ENCODE measurements at regions not wholly inside any gene's neighbourhood (a gene's known extent, or its start where the extent isn't known, plus 50 kb on each side); places are given as distances from the start of the nearest gene placed in this dataset.

DNA sequence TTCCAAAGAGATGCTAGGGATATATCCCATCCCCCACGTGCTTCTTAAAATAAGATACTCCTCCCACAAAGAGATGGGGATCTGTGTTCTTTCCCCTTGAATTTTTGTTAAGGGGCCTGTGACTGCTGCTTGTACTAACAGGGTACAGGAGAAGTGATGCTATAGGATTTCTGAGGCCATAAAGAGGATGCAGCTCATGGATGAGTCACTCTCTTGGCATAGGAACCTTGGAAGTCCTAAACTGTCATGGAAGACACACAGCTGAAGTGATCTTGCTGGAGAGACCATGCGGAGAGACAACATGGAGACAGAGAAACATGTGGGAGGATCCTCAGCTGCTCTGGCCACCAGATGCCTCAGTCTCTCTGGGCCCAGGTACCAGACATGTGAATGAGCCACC, 157.2 kb downstream of the S1PR1 start:
- Histone ChIP-seq H3K4me1 (no peaks in the 10 kb centered on the region), H3K27ac (no peak overlapping the region), H3K9me3 (no peaks in the 10 kb centered on the region), H3K4me3 (no peak overlapping the region), H3K36me3 (no peaks in the 10 kb centered on the region), H3K27me3 (ENCODE audit: low read depth) (no peaks in the 10 kb centered on the region)
- no peak for DNase-seq
- no peak for ATAC-seq
- intact Hi-C loops (cut with DNase I) = no loop called here
- no peak for TF ChIP-seq CTCF (IDR thresholded peaks at IDR 0.05)

DNA sequence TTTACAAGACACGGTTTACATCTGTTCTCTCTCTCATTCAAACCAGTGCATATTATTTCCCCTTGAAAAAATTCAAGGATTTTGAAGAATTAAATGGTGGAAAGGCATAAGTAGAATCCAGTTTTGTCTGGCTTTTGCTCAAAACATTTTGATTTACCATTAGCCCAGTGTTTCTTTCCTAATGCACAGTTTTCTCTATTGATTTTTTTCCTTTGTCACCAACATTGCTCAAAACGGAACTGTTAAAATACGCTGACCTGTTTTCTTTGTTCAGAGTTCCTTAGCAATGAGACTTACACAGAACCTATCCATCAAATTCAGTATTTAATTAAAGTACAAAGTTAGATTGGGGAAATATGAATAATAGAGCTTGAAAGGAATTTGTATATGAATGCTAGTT, 162.4 kb downstream of the S1PR1 start:
- intact Hi-C loops (cut with DNase I) = no loop called here
- Histone ChIP-seq H3K4me3 (no peak overlapping the region), H3K27me3 (ENCODE audit: low read depth) (no peaks in the 10 kb centered on the region), H3K36me3 (no peaks in the 10 kb centered on the region), H3K27ac (no peak overlapping the region), H3K4me1 (no peaks in the 10 kb centered on the region), H3K9me3 (no peaks in the 10 kb centered on the region)
- DNase-seq = no peak
- ATAC-seq = no peak
- TF ChIP-seq CTCF (IDR thresholded peaks at IDR 0.05) = no peak

- ATAC-seq (no peak), DNase-seq (no peak)
- intact Hi-C loops (cut with DNase I) = no loop called here
- H3K36me3 ChIP-seq = no peaks in the 10 kb centered on the region
- H3K9me3 ChIP-seq = no peaks in the 10 kb centered on the region
- H3K4me3 ChIP-seq = no peak overlapping the region
- H3K27ac ChIP-seq = no peak overlapping the region
- no peaks in the 10 kb centered on the region for H3K4me1 ChIP-seq
- no peaks in the 10 kb centered on the region for H3K27me3 ChIP-seq (ENCODE audit: low read depth)
- TF ChIP-seq CTCF (IDR thresholded peaks at IDR 0.05) = no peak
These were observed 169.5 kb downstream of the S1PR1 start for GRCh38 chr1:101406271-101406670.

GRCh38 chr1:101406681-101407080, 169.9 kb downstream of the S1PR1 start:
- ATAC-seq (no peak), DNase-seq (no peak)
- no peaks in the 10 kb centered on the region for H3K27me3 ChIP-seq (ENCODE audit: low read depth)
- no peak for TF ChIP-seq CTCF (IDR thresholded peaks at IDR 0.05)
- intact Hi-C loops (cut with DNase I) = no loop called here
- H3K4me1 ChIP-seq = no peaks in the 10 kb centered on the region
- H3K4me3 ChIP-seq = no peak overlapping the region
- no peaks in the 10 kb centered on the region for H3K9me3 ChIP-seq
- no peaks in the 10 kb centered on the region for H3K36me3 ChIP-seq
- H3K27ac ChIP-seq = no peak overlapping the region

DNA sequence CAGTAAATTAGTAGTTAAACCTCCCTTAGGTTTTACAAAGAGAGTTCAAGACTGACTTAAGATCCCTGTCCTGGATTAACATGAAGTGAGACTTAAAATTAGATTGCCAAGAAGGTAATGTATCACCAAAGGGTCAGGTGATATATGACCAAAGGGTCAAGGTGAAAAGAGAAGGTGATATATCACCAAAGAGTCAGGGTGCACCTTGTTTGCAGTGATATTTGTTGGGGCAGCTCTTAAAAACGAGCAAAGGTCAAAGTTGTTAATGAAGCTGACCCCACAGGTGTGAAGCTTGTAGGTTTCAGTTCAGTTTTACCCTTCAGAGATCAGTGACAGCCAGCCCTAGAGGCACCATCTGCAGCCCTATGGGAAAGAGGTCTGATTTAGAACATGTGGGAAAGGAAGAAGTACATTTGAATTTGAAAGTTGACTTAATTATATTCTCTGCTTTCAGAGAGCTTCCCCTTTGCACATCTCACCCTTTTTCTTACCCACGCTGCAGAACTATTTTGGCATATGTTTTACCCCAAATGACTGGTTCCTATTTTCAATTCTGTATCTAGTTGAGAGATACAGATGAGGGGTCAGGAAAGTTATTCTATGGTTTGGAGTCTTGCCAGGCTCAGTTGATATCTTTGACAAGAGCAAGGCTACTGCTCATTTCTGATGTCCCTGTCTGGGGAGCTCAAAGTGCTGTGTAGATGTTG, 170.8 kb downstream of the S1PR1 start:
- Histone ChIP-seq H3K27me3 (ENCODE audit: low read depth) (no peaks in the 10 kb centered on the region), H3K36me3 (no peaks in the 10 kb centered on the region), H3K4me1 (no peaks in the 10 kb centered on the region), H3K9me3 (no peaks in the 10 kb centered on the region), H3K27ac (no peak overlapping the region), H3K4me3 (no peak overlapping the region)
- ATAC-seq (no peak), DNase-seq (no peak)
- intact Hi-C loops (cut with DNase I) = no loop called here
- no peak for TF ChIP-seq CTCF (IDR thresholded peaks at IDR 0.05)
